EH (cell line): ENCODE measurements at regions not wholly inside any gene's neighbourhood (a gene's known extent, or its start where the extent isn't known, plus 50 kb on each side); places are given as distances from the start of the nearest gene placed in this dataset.
"Not testable (repeated sequence)": the region's sequence is repeated elsewhere in the genome, so short reads cannot be mapped to it uniquely, and the experiment has no call there.

Experiments
- DNase-seq: peaks from one replicate; pipeline ENCODE4 v3.0.0-alpha.2; 2015; ENCODE audit warnings: low read depth

DNA sequence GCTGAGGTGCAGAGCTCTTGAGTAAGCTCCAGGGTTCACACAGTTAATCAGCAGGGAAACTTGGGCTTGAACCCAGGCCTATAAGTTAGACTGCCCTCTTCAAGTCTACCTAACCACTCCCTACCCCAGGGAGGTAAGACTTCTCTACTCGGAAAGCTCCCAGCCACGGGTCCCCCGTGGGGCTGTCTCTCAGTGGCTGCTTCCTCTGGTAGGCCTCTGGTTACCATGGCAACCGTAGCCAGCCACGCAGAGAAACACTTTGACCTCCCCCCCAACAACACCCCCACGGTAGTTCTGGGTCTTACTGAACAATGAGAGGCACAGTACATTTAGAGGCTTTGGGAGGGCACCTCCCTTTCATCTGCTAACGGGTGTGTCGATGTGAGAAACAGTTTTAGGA is 245.2 kb downstream of the AACS start:
- no peak for DNase-seq

- DNase-seq: no peak
Measured at GRCh38 chr12:125311050-125311449, 245.8 kb downstream of the AACS start.

- no peak for DNase-seq
Measured at GRCh38 chr12:125312471-125312870, 247.2 kb downstream of the AACS start.

DNA sequence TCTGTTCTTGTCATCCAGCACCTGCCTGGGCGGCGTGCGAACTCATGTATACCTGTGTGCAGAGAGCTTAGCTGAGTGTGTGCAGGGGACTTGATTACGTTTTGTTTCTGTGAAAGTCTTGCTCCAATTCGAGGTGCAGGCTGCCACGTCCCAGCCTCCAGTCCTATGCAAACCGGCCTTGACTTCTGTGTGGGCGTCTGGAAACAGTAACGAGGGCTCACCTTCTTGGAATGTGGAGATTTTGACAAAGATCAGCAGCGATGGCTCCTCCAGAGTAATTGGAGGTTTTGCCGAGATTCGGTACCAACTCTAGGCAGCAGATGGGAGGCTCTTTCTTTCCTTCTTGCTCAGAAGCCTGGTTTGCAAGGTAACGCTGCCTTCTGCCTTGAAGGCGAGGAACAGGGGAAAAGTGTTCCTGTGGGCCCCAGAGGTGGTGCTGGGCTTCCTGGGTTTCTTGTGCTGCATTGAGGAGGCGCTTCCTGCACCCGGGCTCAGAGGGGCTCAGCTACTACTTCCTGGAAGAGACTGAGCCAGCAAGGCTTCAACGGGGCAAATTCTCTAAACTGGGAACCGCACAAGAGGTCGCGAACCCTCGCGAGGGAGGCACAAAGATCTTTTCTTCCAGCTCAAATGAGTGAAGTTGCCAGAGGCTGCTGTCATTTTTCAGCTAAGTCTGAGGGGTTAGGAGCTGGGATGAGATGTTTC is 249.0 kb downstream of the AACS start:
- DNase-seq: no peak

- no peak for DNase-seq
Measured at GRCh38 chr12:125315771-125316170, 250.5 kb downstream of the AACS start.

- DNase-seq: no peak
Measured at GRCh38 chr12:125320177-125320576, 254.9 kb downstream of the AACS start.

- DNase-seq: no peak
Measured at GRCh38 chr12:125324861-125325490, 259.7 kb downstream of the AACS start.

DNA sequence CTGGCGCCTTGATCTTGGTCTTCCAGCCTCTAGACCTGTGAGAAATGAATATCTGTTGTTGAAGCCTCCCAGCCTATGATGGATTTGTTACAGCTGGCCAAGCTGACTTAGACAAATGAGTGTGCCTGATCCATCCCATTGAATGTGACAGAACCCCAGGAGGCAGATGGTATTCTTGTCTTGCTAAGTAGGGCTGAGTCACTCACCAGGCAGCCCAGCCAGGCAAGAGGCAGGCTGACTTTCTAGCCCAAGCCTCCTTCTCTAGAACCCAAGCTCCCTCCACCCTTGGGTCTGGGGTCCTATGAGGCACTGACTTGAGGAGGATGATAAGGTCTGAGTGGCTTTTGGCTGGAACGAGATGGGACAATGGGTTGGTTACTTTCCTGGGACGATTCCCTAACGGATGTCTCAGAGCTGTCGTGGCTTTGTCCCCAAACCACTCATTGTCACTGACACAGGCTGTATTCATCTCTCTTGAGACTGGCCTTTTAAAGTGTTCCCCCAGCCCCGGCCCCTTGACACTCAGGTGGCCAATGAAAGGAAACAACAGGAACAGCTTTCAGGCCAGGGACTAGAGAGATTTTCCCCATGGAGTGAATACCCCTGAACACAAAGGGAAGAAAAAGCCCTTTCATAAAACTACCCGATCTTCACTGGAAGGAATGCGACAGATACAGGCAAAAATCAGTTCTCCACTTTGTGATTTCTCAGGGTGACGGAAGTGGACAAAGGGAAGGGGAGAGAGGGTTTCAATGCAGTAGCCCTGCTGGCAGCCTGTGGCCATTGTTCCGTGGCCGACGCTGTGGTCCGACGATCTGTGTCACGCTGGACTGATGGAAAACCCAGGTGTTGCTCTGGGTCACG is 264.2 kb downstream of the AACS start:
- peak; percentile 8 for DNase-seq

DNA sequence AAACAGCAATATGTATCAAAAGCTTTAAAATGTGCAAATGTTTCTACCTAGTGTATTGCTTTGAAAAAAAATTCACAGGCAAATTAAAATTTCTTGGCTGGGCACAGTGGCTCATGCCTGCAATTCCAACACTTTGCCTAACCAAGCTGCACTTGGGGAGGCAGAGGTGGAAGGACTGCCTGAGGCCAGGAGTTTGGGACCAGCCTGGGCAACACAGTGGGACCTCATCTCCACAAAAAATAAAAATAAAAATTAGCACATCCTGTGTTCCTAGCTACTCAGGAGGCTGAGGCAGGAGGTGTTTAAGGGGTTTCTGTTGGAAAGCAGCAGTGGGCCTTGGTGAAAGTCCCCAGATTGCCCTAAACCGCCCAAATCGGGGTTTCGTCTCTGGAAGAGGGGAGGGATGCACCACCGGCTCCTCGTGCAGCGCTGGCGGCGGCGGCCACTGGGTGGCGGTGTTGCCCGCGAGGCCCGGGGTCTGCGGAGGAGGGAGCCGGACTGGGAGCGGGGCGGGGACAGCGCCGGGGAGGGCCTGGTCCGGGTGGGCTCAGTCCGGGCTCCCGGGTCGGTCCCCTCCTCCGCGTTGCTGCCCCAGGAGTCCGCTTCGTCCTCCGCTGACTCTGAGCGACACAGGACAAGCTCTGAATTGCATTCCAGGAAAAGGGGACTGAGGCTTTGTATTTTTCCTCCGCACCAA is 265.6 kb downstream of the AACS start:
- peak; percentile 22 for DNase-seq

- DNase-seq: no peak
Measured at GRCh38 chr12:125331342-125332052, 266.3 kb downstream of the AACS start.

DNA sequence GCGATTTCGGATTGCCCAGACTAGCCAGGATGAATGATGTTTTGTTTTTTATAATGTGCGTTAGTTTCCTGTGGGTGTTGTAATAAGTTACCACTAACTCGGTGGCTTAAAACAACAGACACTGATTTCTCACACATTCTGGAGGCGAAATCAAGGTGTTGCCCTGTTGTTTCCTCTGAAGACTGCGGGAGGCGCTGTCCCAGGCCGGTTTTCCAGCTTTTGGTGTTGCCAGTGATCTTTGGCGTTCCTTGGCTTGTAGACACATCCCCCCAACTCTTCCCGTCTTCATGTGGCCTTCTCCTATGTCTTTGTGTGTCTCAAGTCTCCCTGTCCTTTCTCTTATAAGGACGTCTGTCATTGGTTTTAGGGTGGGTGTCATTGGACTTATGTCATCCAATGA is 267.7 kb downstream of the AACS start:
- DNase-seq: no peak

DNA sequence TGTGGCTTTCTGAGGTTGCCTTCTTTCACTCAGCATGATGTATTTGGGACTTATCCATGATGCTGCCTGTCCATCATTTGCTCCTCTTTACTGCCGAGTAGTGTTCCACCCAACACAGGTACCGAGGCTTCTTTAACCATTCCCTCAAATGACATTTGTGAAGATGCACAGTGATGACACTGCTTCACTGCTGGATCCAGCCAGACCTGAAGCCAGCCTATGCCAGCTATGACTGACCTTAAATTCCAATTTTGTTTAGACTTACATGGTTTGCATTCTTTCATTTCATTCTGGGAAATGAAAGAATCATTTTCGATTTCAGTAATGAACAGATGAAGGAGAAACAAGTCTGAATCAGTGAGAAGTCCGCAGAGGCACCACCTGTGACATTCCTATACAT is 271.0 kb downstream of the AACS start:
- DNase-seq: no peak

DNA sequence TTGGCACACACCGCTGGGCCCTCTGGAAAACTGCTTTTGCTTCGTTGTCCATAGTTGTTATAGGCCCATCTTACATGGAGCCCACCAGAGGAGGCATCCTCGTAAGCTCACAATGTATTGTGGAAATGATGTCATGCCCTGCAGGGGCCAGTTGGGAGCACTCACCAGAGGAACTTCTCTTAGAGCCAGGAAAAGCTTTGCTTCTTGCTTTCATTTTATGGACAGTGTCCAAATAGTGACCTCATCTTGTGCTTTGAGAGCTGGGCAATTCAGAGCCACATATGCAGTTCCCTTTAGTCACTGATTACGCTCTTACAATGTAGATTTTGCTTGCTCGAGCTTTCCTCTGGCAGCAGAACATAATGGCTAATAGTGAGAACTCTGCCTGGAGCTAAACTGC is 275.6 kb downstream of the AACS start:
- DNase-seq: peak; percentile 65

DNA sequence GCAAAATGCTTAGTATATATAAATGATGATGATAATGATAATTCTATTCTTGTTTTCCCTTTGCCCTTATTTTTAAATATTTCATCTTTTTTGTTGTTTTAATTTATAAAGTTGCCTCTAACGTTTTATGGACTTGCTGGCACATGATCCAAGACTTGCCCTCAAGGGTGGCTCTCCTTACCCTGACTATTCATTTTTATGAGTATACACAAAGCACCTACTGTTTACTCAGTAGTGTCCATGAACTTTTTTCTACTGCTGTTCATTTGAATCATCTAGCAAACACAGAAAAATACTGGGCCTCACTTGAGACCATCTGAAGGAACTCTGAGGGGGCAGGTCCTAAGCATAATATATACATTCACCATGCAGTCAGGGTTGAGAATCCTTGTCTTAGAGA is 276.2 kb downstream of the AACS start:
- no peak for DNase-seq

DNA sequence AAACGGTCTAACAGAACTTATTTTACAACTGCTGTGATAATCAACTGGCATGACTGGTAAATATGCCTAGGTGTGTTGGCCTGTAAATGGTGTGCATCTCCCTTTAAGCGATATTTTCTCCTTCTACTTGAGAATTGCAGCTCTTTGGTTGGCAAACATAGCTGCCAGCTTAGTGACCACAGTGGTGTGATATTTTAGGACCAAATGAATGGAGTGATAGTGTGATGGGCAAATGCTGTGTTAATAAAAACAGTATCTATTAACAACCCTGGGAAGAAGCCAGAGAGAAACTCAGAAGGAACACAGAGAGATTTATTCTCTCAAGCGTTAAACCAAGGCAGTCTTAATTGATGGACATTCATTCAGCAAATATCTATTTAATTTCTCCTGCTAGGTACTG is 278.4 kb downstream of the AACS start:
- no peak for DNase-seq

DNA sequence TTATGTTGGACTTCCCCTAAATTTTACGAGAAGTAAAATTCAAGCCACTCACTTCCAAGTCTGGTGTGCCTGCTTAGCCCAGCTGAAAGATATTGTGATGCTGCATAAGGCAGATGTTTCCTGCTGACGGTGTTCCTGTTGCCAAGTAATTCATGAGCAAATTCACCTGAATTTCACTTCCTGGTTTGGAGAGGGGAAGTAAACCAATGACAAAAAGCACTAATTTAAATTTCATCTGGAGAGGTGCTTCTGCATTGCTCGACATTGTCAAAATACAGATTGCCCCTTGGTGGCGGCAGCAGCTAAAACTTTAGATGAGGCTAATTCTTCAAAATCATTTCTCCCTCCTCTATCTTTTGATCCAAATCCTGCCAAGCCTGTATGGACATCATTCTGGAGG is 281.1 kb downstream of the AACS start:
- DNase-seq: no peak

GRCh38 chr12:125351788-125352187 is 286.6 kb downstream of the AACS start:
- DNase-seq: no peak

GRCh38 chr12:125353002-125353401 is 287.8 kb downstream of the AACS start:
- not testable (repeated sequence) for DNase-seq

DNA sequence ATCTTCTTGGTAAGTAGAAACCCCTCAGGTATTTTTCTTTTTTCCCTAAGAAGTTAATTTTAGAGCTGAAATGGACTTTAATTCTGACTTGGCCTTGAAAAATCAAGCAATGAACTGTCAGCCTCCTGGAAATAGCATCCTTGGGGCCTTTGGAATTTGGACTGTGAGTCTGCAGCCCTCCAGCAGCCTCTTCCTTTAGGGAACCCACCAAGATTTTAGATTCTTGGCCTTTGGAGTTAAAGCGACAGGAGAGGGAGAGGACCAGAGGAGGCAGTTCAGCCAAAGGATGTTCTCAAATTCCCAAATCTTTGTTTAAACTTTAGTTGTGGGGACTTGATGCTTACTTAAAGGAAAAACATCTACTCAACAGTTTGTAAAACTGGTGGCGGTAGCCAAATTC is 288.6 kb downstream of the AACS start:
- no peak for DNase-seq

GRCh38 chr12:125355614-125356013 is 290.4 kb downstream of the AACS start:
- DNase-seq: no peak

GRCh38 chr12:125356111-125356510 is 290.9 kb downstream of the AACS start:
- DNase-seq: no peak

- DNase-seq: no peak
Measured at GRCh38 chr12:125357561-125357960, 292.3 kb downstream of the AACS start.
